ENCODE measurements at regions not wholly inside any gene's neighbourhood (a gene's known extent, or its start where the extent isn't known, plus 50 kb on each side); places are given as distances from the start of the nearest gene placed in this dataset.

DNA sequence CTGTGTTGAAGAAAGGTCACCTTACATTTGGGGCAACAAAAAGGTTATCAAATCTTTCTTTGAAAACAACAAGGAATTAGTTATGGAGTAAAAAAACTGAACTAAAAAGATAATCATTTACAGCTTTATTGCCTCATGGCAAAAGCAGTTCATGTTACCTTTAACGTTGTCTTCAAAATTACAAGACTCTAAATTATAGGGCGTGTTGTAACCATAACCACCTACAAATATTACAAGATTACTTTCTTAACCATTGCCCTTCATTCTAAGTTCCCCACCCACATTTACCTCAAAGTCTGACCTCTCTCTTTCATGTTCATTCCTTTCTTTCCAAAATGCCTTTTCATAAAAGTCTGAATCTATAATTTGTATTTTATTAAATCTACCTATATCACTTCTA lies 74.6 kb upstream of the LRATD1 start:
- no TSS peak for BruUV-seq (replicated peaks)
- H3K4me2 ChIP-seq (ENCODE audit: insufficient read depth, low read length): no peak overlapping the region
- dilution Hi-C loops (cut with MboI; ENCODE audit: extremely low pct_ligation_motif_present, low sequenced_read_pairs) (no loop called here), intact Hi-C loops (cut with micrococcal nuclease) (no loop called here)
- no peaks in the 10 kb centered on the region for H3K27me3 ChIP-seq (ENCODE audit: control insufficient read depth in 2 of 2, insufficient read depth in 2 of 2, low read length in 2 of 2)
- H3K9me3 ChIP-seq (replicated peaks; ENCODE audit: control insufficient read depth, insufficient read depth, low read length): peaks cover 6% of the 10 kb centered on the region
- FAIRE-seq (no peak), DNase-seq (ENCODE audit: low read depth, low spot score) (no peak)
- POLR2A ChIA-PET: no interaction called here
- no peaks in the 10 kb centered on the region for H3K4me1 ChIP-seq (ENCODE audit: control insufficient read depth, extremely low read depth, insufficient read depth, low read length)
- no peak overlapping the region for H2AFZ ChIP-seq (ENCODE audit: low read depth, low read length)
- H4K20me1 ChIP-seq (replicated peaks; ENCODE audit: control insufficient read depth, extremely low read depth, insufficient read depth, low read length): no peaks in the 10 kb centered on the region
- H3K9me1 ChIP-seq (replicated peaks; ENCODE audit: control insufficient read depth, extremely low read depth, insufficient read depth, low read length): no peaks in the 10 kb centered on the region
- CTCF ChIA-PET: no interaction called here
- TF ChIP-seq GATA2 (IDR thresholded peaks at IDR 0.05; ENCODE audit: insufficient read depth, insufficient read length, low read depth, low read length) (no peak), JUN (IDR thresholded peaks at IDR 0.05; ENCODE audit: borderline replicate concordance, insufficient read depth, insufficient read length, low read depth) (no peak), MYC (IDR thresholded peaks at IDR 0.05; ENCODE audit: low read depth, low read length) (no peak), POLR2AphosphoS5 (IDR thresholded peaks at IDR 0.05; ENCODE audit: insufficient read depth, low read depth, low read length) (no peak), POLR2A (IDR thresholded peaks at IDR 0.05; ENCODE audit: low read depth, low read length) (no peak), FOS (IDR thresholded peaks at IDR 0.05; ENCODE audit: borderline replicate concordance, insufficient read depth, low read length) (no peak), EZH2 (IDR thresholded peaks at IDR 0.05; ENCODE audit: borderline replicate concordance, low read depth, low read length, severe bottlenecking) (no peak)
- TF ChIP-seq, protein P1, sequence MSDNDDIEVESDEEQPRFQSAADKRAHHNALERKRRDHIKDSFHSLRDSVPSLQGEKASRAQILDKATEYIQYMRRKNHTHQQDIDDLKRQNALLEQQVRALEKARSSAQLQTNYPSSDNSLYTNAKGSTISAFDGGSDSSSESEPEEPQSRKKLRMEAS (IDR thresholded peaks at IDR 0.05; ENCODE audit: insufficient read depth, insufficient read length): no peak
- TF ChIP-seq, protein P2, sequence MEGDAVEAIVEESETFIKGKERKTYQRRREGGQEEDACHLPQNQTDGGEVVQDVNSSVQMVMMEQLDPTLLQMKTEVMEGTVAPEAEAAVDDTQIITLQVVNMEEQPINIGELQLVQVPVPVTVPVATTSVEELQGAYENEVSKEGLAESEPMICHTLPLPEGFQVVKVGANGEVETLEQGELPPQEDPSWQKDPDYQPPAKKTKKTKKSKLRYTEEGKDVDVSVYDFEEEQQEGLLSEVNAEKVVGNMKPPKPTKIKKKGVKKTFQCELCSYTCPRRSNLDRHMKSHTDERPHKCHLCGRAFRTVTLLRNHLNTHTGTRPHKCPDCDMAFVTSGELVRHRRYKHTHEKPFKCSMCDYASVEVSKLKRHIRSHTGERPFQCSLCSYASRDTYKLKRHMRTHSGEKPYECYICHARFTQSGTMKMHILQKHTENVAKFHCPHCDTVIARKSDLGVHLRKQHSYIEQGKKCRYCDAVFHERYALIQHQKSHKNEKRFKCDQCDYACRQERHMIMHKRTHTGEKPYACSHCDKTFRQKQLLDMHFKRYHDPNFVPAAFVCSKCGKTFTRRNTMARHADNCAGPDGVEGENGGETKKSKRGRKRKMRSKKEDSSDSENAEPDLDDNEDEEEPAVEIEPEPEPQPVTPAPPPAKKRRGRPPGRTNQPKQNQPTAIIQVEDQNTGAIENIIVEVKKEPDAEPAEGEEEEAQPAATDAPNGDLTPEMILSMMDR (IDR thresholded peaks at IDR 0.05; ENCODE audit: extremely low read depth in 1 of 2, insufficient read depth in 1 of 2, low read depth in 1 of 2, low read length in 2 of 2): no peak
- no peaks in the 10 kb centered on the region for H3K36me3 ChIP-seq (ENCODE audit: control insufficient read depth in 2 of 2, extremely low read depth in 1 of 2, insufficient read depth in 2 of 2, low read length in 2 of 2)
- H3K4me3 ChIP-seq (replicated peaks in 1 of 3; ENCODE audit: insufficient read depth in 1 of 3, low read depth in 1 of 3, low read length in 3 of 3): no peak overlapping the region
- H3K79me2 ChIP-seq (ENCODE audit: control insufficient read depth, insufficient read depth, low read length): no peaks in the 10 kb centered on the region
- H3K9ac ChIP-seq (replicated peaks; ENCODE audit: extremely low read depth, insufficient read depth, low read length): no peak overlapping the region
- no peak overlapping the region for H3K27ac ChIP-seq (ENCODE audit: insufficient read depth, low read depth, low read length)

All from endothelial cell of umbilical vein (primary cell).